Urothelium cell line (cell line): ENCODE measurements at regions not wholly inside any gene's neighbourhood (a gene's known extent, or its start where the extent isn't known, plus 50 kb on each side); places are given as distances from the start of the nearest gene placed in this dataset.

ENCODE experiments used
- DNase-seq: peaks from one replicate; pipeline ENCODE4 v3.0.0; 2011; ENCODE audit warnings: low spot score, mixed read lengths
- FAIRE-seq: peaks from 2 replicates; lab custom pipeline; 2011; peaks lifted over from hg19 to GRCh38; lab: Jason Lieb, UNC

- peak; percentile 64 for DNase-seq
- FAIRE-seq, result no peak
Observed at GRCh38 chr12:115660211-115660805, 617.2 kb downstream of the MED13L start.

DNA sequence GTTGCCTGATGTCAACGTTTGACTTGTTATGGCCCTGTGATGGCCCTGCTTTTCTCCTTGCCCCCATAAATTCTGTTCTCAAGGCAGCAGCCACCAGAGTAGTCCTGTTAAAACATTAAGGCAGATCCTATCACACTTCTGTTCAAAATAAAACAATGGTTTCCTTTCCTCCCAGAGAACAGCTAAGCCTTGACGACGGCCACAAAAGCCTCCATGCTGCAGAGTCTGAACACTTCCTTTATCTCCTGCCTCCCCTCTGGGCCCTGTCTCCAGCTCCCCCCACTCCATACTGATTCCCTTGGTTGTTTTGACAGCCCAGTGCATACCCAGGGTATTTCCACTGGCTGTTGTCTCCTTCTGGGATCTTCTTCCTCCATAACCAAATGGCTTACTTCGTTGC, 618.1 kb downstream of the MED13L start:
- DNase-seq (no peak), FAIRE-seq (no peak)

- FAIRE-seq, result no peak
- no peak for DNase-seq
Observed at GRCh38 chr12:115657081-115658013, 620.1 kb downstream of the MED13L start.

- FAIRE-seq (no peak), DNase-seq (no peak)
Observed at GRCh38 chr12:115650026-115650425, 627.5 kb downstream of the MED13L start.

- DNase-seq (no peak), FAIRE-seq (no peak)
Observed at GRCh38 chr12:115648463-115648862, 629.0 kb downstream of the MED13L start.

- DNase-seq, result no peak
- no peak for FAIRE-seq
Observed at GRCh38 chr12:115646210-115646609, 631.3 kb downstream of the MED13L start.

DNA sequence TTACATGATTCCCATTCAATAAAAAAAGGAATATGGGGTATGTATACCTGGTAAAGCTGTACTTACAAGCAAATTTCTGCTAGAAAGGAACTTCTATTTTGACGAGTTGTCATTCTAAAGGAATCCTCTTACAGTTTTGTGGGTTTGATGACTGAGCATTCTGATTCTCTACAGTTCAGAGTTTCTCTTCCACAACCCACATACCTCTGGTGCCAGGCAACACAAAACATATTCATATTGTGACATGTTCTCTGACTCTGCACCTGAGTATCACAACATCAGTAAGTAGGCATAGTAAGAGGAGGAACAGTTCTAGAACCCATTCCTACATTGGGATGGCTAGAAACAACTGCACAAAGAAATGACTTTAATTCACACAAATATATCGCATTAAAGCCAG, 636.6 kb downstream of the MED13L start:
- peak; percentile 26 for DNase-seq
- peak; percentile 5 for FAIRE-seq

GRCh38 chr12:115639648-115640012, 637.9 kb downstream of the MED13L start:
- no peak for DNase-seq
- FAIRE-seq, result no peak

- FAIRE-seq (no peak), DNase-seq (peak; percentile 42)
Observed at GRCh38 chr12:115638733-115639647, 638.5 kb downstream of the MED13L start.

DNA sequence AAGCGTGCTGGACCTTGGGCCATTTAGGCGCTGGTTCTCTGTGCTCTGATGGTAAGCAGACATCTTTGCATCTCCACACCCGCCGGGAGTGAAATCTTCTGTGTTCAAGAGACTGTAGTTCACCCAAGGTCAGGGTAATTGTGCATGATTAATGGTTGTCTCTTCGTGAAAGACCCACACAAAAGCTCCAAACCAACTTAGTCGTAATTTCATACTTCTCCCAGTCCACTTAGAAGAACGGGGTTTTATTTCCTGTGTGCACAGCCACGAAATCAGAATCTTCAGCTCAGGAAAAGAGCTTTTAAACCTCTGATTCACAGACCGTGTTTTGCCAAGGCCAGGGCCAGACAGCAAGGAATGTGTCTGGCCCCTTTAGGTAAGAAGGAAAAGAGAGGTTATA, 640.9 kb downstream of the MED13L start:
- DNase-seq (no peak), FAIRE-seq (no peak)

DNA sequence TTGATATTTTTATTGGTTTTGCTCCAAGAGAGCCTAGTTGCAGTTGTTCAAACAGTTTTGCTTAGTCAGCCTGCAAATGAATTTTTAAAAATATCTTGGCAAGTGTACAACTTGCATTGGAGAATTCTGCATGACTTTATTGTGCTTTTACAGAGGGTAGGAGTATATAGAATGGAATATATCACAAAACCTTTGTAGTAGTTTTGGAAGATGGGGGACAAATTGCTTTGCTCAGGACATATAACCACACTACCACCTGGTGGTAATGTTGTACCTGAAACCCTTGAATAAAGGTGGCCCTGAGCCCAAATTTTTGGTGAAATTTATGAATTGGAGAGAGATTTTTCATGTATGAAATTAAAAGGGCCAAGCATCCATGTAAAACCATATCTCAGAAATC, 645.2 kb downstream of the MED13L start:
- FAIRE-seq, result no peak

GRCh38 chr12:115630136-115630535, 647.4 kb downstream of the MED13L start:
- DNase-seq, result no peak
- no peak for FAIRE-seq

More for the DNA sequence above, 645.2 kb downstream of the MED13L start:
- DNase-seq, result no peak

- no peak for DNase-seq
- no peak for FAIRE-seq
Observed at GRCh38 chr12:115626210-115626609, 651.3 kb downstream of the MED13L start.

DNA sequence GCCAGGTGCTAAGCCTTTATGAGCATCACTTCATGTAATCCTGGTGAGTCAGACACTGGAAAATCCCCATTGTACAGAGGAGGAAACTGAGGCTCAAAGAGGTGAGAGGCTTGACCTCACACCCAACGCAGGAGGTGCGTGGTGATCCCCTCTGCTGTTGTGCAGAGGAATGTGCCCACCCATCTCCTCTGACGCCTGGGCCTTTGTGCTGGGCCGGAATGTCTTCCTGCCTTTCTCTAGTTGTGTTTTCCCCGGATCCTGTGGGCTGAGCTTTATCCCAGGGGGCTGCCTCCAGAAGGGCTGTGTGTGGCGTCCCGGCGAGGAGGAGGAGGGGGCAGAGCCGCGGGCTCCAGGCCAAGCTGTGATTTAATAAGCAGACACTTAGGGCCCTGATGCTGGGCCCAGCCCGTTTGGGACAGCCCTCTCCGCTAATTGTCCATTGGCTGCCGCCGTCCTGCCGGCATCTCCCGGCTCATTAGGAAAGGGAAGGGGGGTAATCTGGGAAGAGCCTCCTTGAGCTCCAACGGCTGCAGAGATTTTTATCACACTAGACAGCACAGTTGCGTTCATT, 653.6 kb downstream of the MED13L start:
- DNase-seq, result no peak
- FAIRE-seq, result no peak

GRCh38 chr12:115623275-115623674, 654.2 kb downstream of the MED13L start:
- FAIRE-seq, result no peak
- DNase-seq, result no peak

GRCh38 chr12:115620816-115621215, 656.7 kb downstream of the MED13L start:
- no peak for DNase-seq
- no peak for FAIRE-seq

DNA sequence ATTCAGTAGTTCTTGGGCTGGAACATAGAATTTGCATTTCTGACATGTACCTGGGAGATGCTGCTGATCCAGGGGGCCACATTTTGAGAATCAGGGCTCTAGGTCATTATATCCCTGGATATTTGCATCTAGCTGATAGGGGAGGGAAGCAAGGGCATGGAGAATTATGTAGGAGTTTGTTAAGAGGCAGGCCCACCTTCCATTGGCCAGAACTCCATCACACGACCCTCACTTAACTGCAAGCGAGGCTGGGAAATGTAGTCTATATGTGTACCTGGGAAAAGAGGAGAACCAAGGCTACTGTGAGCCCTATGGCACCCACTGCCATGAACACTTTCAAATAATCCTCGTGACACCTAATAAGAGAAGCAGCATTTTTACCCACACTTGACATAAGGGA, 657.6 kb downstream of the MED13L start:
- DNase-seq (no peak), FAIRE-seq (no peak)

GRCh38 chr12:115619061-115619460, 658.4 kb downstream of the MED13L start:
- DNase-seq, result no peak
- no peak for FAIRE-seq

- DNase-seq, result no peak
- FAIRE-seq, result no peak
Observed at GRCh38 chr12:115618105-115618504, 659.4 kb downstream of the MED13L start.

DNA sequence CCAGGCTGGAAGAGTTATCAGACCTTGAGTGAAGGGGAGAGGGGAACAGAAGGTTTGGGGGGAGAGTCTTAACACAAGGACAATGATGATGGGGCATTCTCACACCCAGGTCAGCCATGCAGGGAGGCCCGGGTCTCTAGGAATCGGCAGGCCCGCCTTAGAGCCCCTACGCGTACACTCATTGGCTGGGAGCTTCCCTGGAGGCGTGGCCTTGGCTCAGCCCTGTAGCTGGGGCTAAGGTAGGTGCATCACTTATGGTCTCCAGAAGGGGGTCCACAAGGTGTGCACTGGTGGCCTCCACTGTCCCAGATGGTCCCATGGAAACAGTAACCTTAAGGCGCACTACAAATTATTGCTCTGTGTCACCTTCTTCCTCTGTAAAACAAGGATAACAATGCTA, 660.1 kb downstream of the MED13L start:
- FAIRE-seq (no peak), DNase-seq (no peak)

DNA sequence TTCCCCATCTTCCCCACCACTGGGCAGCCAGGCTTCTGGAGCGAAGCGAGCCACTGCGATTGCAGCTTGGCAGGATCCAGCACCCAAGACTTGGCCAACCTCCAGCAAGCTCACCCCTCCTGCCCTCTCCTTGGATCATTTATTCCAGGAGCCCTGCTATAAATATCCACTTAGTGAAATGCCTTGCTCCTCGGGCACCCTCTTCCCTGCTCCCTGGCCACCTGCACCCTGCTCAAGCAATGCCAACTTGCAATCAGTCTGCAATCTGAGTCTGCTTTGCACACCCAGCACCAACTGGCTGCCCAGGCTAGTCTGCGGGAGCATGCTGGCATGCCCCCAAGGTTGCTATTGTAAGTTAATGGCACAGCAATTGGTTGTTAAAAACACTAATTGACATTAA, 666.0 kb downstream of the MED13L start:
- FAIRE-seq, result no peak
- no peak for DNase-seq
